ENCODE measurements at regions not wholly inside any gene's neighbourhood (a gene's known extent, or its start where the extent isn't known, plus 50 kb on each side); places are given as distances from the start of the nearest gene placed in this dataset.

DNA sequence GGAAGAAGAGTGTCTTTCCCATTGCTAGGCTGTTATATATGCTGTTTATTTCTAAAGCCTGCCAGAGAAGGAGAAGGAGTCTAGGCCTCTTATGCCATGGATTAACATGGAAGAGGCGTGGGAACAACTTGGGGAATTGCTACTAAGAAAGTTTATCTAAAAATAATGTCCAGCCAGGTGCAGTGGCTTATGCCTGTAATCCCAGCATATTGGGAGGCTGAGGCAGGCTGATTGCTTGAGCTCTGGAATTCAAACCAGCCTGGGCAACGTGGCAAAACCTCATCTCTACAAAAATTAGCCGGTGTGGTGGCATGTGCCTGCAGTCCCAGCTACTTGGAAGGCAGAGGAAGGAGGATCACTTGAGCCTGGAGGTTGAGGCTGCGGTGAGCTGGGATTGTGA, 51.7 kb upstream of the ARPP19 start:
- ChIA-PET CTCF (no interaction called here), POLR2A (interaction anchor here (0.6 kb wide), 1 partner anchor 281 kb away, joined by 3 read pairs; no protein-coding TSS in a partner anchor)
- Histone ChIP-seq H3K36me3 (ENCODE audit: control insufficient read depth, insufficient read depth, low read length) (no peaks in the 10 kb centered on the region), H3K27me3 (ENCODE audit: control insufficient read depth, insufficient read depth, low read length) (no peaks in the 10 kb centered on the region), H3K9me3 (ENCODE audit: control insufficient read depth, insufficient read depth, low read depth, low read length) (no peaks in the 10 kb centered on the region), H3K27ac (ENCODE audit: low read length) (no peak overlapping the region), H3K4me3 (ENCODE audit: low read depth in 2 of 2, low read length in 2 of 2) (no peak overlapping the region), H3K4me1 (ENCODE audit: control insufficient read depth, insufficient read depth, low read length) (no peaks in the 10 kb centered on the region)
- ATAC-seq (no peak), DNase-seq (ENCODE audit: low read depth, low spot score) (no peak)
- TF ChIP-seq, protein P1, sequence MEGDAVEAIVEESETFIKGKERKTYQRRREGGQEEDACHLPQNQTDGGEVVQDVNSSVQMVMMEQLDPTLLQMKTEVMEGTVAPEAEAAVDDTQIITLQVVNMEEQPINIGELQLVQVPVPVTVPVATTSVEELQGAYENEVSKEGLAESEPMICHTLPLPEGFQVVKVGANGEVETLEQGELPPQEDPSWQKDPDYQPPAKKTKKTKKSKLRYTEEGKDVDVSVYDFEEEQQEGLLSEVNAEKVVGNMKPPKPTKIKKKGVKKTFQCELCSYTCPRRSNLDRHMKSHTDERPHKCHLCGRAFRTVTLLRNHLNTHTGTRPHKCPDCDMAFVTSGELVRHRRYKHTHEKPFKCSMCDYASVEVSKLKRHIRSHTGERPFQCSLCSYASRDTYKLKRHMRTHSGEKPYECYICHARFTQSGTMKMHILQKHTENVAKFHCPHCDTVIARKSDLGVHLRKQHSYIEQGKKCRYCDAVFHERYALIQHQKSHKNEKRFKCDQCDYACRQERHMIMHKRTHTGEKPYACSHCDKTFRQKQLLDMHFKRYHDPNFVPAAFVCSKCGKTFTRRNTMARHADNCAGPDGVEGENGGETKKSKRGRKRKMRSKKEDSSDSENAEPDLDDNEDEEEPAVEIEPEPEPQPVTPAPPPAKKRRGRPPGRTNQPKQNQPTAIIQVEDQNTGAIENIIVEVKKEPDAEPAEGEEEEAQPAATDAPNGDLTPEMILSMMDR (IDR thresholded peaks at IDR 0.05): no peak
- TF ChIP-seq POLR2AphosphoS5 (IDR thresholded peaks at IDR 0.05; ENCODE audit: low read depth, low read length) (no peak), TCF7L2 (IDR thresholded peaks at IDR 0.05; ENCODE audit: low read depth, low read length) (no peak), SIN3A (IDR thresholded peaks at IDR 0.05; ENCODE audit: borderline replicate concordance, insufficient read depth, low read depth, low read length) (no peak)
- TF ChIP-seq, protein P2, sequence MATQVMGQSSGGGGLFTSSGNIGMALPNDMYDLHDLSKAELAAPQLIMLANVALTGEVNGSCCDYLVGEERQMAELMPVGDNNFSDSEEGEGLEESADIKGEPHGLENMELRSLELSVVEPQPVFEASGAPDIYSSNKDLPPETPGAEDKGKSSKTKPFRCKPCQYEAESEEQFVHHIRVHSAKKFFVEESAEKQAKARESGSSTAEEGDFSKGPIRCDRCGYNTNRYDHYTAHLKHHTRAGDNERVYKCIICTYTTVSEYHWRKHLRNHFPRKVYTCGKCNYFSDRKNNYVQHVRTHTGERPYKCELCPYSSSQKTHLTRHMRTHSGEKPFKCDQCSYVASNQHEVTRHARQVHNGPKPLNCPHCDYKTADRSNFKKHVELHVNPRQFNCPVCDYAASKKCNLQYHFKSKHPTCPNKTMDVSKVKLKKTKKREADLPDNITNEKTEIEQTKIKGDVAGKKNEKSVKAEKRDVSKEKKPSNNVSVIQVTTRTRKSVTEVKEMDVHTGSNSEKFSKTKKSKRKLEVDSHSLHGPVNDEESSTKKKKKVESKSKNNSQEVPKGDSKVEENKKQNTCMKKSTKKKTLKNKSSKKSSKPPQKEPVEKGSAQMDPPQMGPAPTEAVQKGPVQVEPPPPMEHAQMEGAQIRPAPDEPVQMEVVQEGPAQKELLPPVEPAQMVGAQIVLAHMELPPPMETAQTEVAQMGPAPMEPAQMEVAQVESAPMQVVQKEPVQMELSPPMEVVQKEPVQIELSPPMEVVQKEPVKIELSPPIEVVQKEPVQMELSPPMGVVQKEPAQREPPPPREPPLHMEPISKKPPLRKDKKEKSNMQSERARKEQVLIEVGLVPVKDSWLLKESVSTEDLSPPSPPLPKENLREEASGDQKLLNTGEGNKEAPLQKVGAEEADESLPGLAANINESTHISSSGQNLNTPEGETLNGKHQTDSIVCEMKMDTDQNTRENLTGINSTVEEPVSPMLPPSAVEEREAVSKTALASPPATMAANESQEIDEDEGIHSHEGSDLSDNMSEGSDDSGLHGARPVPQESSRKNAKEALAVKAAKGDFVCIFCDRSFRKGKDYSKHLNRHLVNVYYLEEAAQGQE (IDR thresholded peaks at IDR 0.05; ENCODE audit: insufficient read depth in 1 of 2, low read depth in 2 of 2, low read length in 1 of 2): no peak
- intact Hi-C loops (cut with micrococcal nuclease; ENCODE audit: unreplicated experiment) (no loop called here), in situ Hi-C loops (cut with HindIII; ENCODE audit: low pct_unique_long_range_greater_than_20kb, low sequenced_read_pairs) (no loop called here)
- no TSS peak for BruUV-seq (replicated peaks)

All from Panc1 (cell line).